GM23338 (cell line): ENCODE measurements at regions not wholly inside any gene's neighbourhood (a gene's known extent, or its start where the extent isn't known, plus 50 kb on each side); places are given as distances from the start of the nearest gene placed in this dataset.

ENCODE experiments used
- ATAC-seq: fragments of 200-7000 bp; cut with Tn5 transposase; 3 replicates; pipeline ENCODE4 v1.9.1; 2020
- DNase-seq: peaks from one replicate; pipeline ENCODE4 v3.0.0-alpha.2; 2015; ENCODE audit warnings: low spot score
- H2AFZ ChIP-seq: fragments of 200-600 bp; sonication (generic); 2 replicates; pipeline ENCODE4 v1.8.0; 2016; ENCODE audit warnings: antibody characterized with exemption, mild to moderate bottlenecking, moderate library complexity
- H3F3A ChIP-seq: fragments of 200-600 bp; sonication (generic); replicated peaks from 2 replicates; pipeline ENCODE4 v1.8.0; 2017; ENCODE audit warnings: antibody characterized with exemption, mixed run types, low read depth
- H3K27ac ChIP-seq: fragments of 200-600 bp; sonication (generic); 2 replicates; pipeline ENCODE4 v1.6.1; 2016; ENCODE audit warnings: low read depth
- H3K27me3 ChIP-seq: fragments of 200-600 bp; sonication (generic); 2 replicates; pipeline ENCODE4 v1.8.0; 2016; ENCODE audit warnings: mild to moderate bottlenecking, mixed run types, moderate library complexity; ENCODE audit not compliant: insufficient read depth
- H3K36me3 ChIP-seq: fragments of 200-600 bp; sonication (generic); 2 replicates; pipeline ENCODE4 v1.8.0; 2016; ENCODE audit warnings: mild to moderate bottlenecking; ENCODE audit not compliant: insufficient read depth
- H3K4me1 ChIP-seq: fragments of 200-600 bp; sonication (generic); 2 replicates; pipeline ENCODE4 v1.8.0; 2016; ENCODE audit warnings: mild to moderate bottlenecking, moderate library complexity; ENCODE audit not compliant: insufficient read depth
- H3K4me2 ChIP-seq: fragments of 200-600 bp; sonication (generic); 2 replicates; pipeline ENCODE4 v1.7.1; 2017; ENCODE audit warnings: mixed run types
- H3K4me3 ChIP-seq: fragments of 200-600 bp; sonication (generic); 2 replicates; pipeline ENCODE4 v1.6.1; 2016; ENCODE audit warnings: mixed run types
- H3K79me2 ChIP-seq: fragments of 200-600 bp; sonication (generic); replicated peaks from 2 replicates; pipeline ENCODE4 v1.8.0; 2017; ENCODE audit warnings: mild to moderate bottlenecking; ENCODE audit not compliant: insufficient read depth
- H3K9me2 ChIP-seq: fragments of 200-600 bp; sonication (generic); 2 replicates; pipeline ENCODE4 v1.8.0; 2017; ENCODE audit not compliant: insufficient read depth
- H4K20me1 ChIP-seq: fragments of 200-600 bp; sonication (generic); replicated peaks from 2 replicates; pipeline ENCODE4 v1.8.0; 2017; ENCODE audit warnings: mild to moderate bottlenecking; ENCODE audit not compliant: insufficient read depth
- H3K27ac Mint-ChIP-seq: 2 replicates; pipeline ENCODE4 v1.8.0; 2020; ENCODE audit warnings: inconsistent platforms, mild to moderate bottlenecking, moderate library complexity, mixed read lengths
- H3K27me3 Mint-ChIP-seq: 3 replicates; pipeline ENCODE4 v1.8.0; 2022; ENCODE audit warnings: low read depth, mild to moderate bottlenecking, moderate library complexity, mixed read lengths, inconsistent platforms; ENCODE audit not compliant: insufficient read depth, poor library complexity
- H3K36me3 Mint-ChIP-seq: 3 replicates; pipeline ENCODE4 v1.8.0; 2021; ENCODE audit warnings: low read depth, mild to moderate bottlenecking, inconsistent platforms, moderate library complexity, mixed read lengths
- H3K4me1 Mint-ChIP-seq: 3 replicates; pipeline ENCODE4 v1.8.0; 2020; ENCODE audit warnings: mild to moderate bottlenecking, inconsistent platforms, mixed read lengths
- H3K4me3 Mint-ChIP-seq: 3 replicates; pipeline ENCODE4 v1.8.0; 2021; ENCODE audit warnings: moderate library complexity, mild to moderate bottlenecking, inconsistent platforms, mixed read lengths
- H3K9me3 Mint-ChIP-seq: 3 replicates; pipeline ENCODE4 v1.8.0; 2020; ENCODE audit warnings: moderate library complexity, mild to moderate bottlenecking, inconsistent platforms, mixed read lengths
- CTCF ChIP-seq, 2 experiments: fragments of 200-600 bp in 1 of 2; sonication (generic) in 1 of 2; conservative IDR thresholded peaks; 2 replicates each; pipeline versions ENCODE4 v1.5.1 to v1.6.1; 2016 to 2017; ENCODE audit warnings: antibody characterized with exemption in 2 of 2, low read depth in 2 of 2, mild to moderate bottlenecking in 2 of 2, moderate library complexity in 1 of 2
- ETS1 ChIP-seq: IDR thresholded peaks from 2 replicates; pipeline ENCODE4 v1.6.1; 2016; ENCODE audit warnings: antibody characterized with exemption
- EZH2 ChIP-seq: fragments of 200-600 bp; sonication (generic); IDR thresholded peaks from one replicate; pipeline ENCODE4 v1.8.0; 2017; ENCODE audit warnings: antibody characterized with exemption, mild to moderate bottlenecking, low read depth; ENCODE audit not compliant: unreplicated experiment
- NANOG ChIP-seq: IDR thresholded peaks from 2 replicates; pipeline ENCODE4 v1.6.1; 2016; ENCODE audit warnings: antibody characterized with exemption, borderline replicate concordance
- POLR2AphosphoS5 ChIP-seq: IDR thresholded peaks from 2 replicates; pipeline ENCODE4 v1.6.1; 2016; ENCODE audit warnings: antibody characterized with exemption, low read depth
- REST ChIP-seq: IDR thresholded peaks from one replicate; pipeline ENCODE4 v1.6.1; 2018; ENCODE audit warnings: antibody characterized with exemption; ENCODE audit not compliant: unreplicated experiment
- STAT1 ChIP-seq: IDR thresholded peaks from one replicate; pipeline ENCODE4 v1.6.1; 2016; ENCODE audit warnings: antibody characterized with exemption; ENCODE audit not compliant: unreplicated experiment
- ZNF114 ChIP-seq: fragments of 250-450 bp; sonication (Bioruptor Pico); IDR thresholded peaks from 2 replicates; pipeline ENCODE4 v1.5.0; 2020; ENCODE audit warnings: mild to moderate bottlenecking, moderate library complexity
- ZNF331 ChIP-seq: fragments of 250-450 bp; sonication (Bioruptor Pico); IDR thresholded peaks from 2 replicates; pipeline ENCODE4 v1.5.0; 2020; ENCODE audit warnings: low read depth, mild to moderate bottlenecking, moderate library complexity

GRCh38 chr22:26953012-26953883, 295.9 kb downstream of the MIAT start:
- peak; percentile 82 for TF ChIP-seq NANOG
- TF ChIP-seq ETS1, result no peak
- no peak for TF ChIP-seq ZNF331 (CRISPR knock-in tag)
- no peak for TF ChIP-seq STAT1
- no peak for TF ChIP-seq POLR2AphosphoS5
- no peak for TF ChIP-seq CTCF (conservative IDR thresholded peaks at IDR 0.05; ENCODE audit: low read depth in 2 of 2)
- peak overlapping the region; percentile 80 for H3K4me2 ChIP-seq

DNA sequence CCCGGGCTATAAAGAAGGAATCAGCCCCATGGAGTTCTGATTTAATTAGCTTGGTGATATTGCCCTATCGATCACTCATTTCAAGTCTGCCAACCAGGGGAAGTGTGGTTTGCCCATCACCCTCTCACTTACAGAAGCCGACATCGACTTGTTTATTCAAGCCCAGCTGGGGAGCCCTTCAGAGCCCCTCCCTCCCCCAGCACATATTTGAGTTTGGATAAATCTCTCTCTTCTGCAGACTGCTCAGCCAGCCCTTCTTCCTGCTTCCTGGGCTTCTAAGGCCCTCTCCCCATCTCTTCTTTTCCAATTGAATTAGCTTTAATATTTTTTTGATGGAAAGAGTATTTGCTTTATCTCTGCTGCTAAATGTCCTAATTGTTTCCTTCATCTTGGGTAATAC, 299.0 kb downstream of the MIAT start:
- peaks cover 20% of the 10 kb centered on the region for H3K27me3 ChIP-seq
- H3K4me1 ChIP-seq, result peaks cover 61% of the 10 kb centered on the region
- H3K4me3 ChIP-seq, result no peak overlapping the region
- Mint-ChIP-seq H3K4me3 (no peak overlapping the region), H3K36me3 (no peaks in the 10 kb centered on the region), H3K9me3 (no peaks in the 10 kb centered on the region), H3K27ac (no peak overlapping the region), H3K27me3 (peaks cover 24% of the 10 kb centered on the region), H3K4me1 (peaks cover 66% of the 10 kb centered on the region)
- H2AFZ ChIP-seq, result peak overlapping the region; percentile 33; the same call in 1 of the 2 replicates
- peaks cover 16% of the 10 kb centered on the region for H3F3A ChIP-seq
- no peak; the same call in 2 of the 3 replicates for ATAC-seq
- no peaks in the 10 kb centered on the region for H3K36me3 ChIP-seq
- no peaks in the 10 kb centered on the region for H3K79me2 ChIP-seq
- peak; percentile 19 for DNase-seq
- peak overlapping the region; percentile 61; the same call in 1 of the 2 replicates for H3K4me2 ChIP-seq
- no peaks in the 10 kb centered on the region for H3K9me2 ChIP-seq
- no peaks in the 10 kb centered on the region for H4K20me1 ChIP-seq
- H3K27ac ChIP-seq, result no peak overlapping the region
- TF ChIP-seq EZH2 (no peak), ETS1 (no peak), CTCF (conservative IDR thresholded peaks at IDR 0.05; ENCODE audit: low read depth in 2 of 2) (no peak), STAT1 (no peak), POLR2AphosphoS5 (no peak), ZNF114 (no peak), REST (no peak), ZNF331 (CRISPR knock-in tag) (no peak), NANOG (no peak)

More at GRCh38 chr22:26953012-26953883, 295.9 kb downstream of the MIAT start:
- Mint-ChIP-seq H3K27me3 (peaks cover 24% of the 10 kb centered on the region), H3K9me3 (no peaks in the 10 kb centered on the region), H3K4me3 (peak overlapping the region; percentile 57), H3K27ac (peak overlapping the region; percentile 76), H3K4me1 (peaks cover 64% of the 10 kb centered on the region), H3K36me3 (no peaks in the 10 kb centered on the region)
- H4K20me1 ChIP-seq, result no peaks in the 10 kb centered on the region
- H3K27ac ChIP-seq, result 0 out of 2 replicates have a peak overlapping the region, but pooled peaks have one; percentile 5
- no peaks in the 10 kb centered on the region for H3K36me3 ChIP-seq
- ATAC-seq, result peak; percentile 82
- H3K4me1 ChIP-seq, result peaks cover 60% of the 10 kb centered on the region
- DNase-seq, result peak; percentile 68
- H3F3A ChIP-seq, result peaks cover 16% of the 10 kb centered on the region
- H3K79me2 ChIP-seq, result no peaks in the 10 kb centered on the region
- 0 out of 2 replicates have a peak overlapping the region, but pooled peaks have one; percentile 24 for H2AFZ ChIP-seq
- H3K27me3 ChIP-seq, result peaks cover 20% of the 10 kb centered on the region
- H3K4me3 ChIP-seq, result peak overlapping the region; percentile 50
- H3K9me2 ChIP-seq, result no peaks in the 10 kb centered on the region
